HL-60 (cell line): ENCODE measurements at regions not wholly inside any gene's neighbourhood (a gene's known extent, or its start where the extent isn't known, plus 50 kb on each side); places are given as distances from the start of the nearest gene placed in this dataset.

Experiments used
- DNase-seq, 2 experiments: peaks; one replicate each; pipeline ENCODE4 v3.0.0-alpha.2; 2010 to 2020; ENCODE audit warnings: low read depth in 1 of 2, low spot score in 1 of 2
- H3K27ac ChIP-seq: fragments of 250-450 bp; sonication (Bioruptor Pico); replicated peaks from 2 replicates; pipeline ENCODE4 v1.5.1; 2020; ENCODE audit warnings: mild to moderate bottlenecking, moderate library complexity
- H3K27me3 ChIP-seq: fragments of 250-450 bp; sonication (Bioruptor Pico); 2 replicates; pipeline ENCODE4 v1.5.1; 2021; ENCODE audit warnings: mild to moderate bottlenecking, moderate library complexity; ENCODE audit not compliant: insufficient read depth, poor library complexity, severe bottlenecking
- H3K4me3 ChIP-seq: replicated peaks from 2 replicates; pipeline ENCODE4 v1.5.1; 2011; ENCODE audit warnings: mild to moderate bottlenecking, control low read depth, low read length; ENCODE audit not compliant: insufficient read depth
- GABPA ChIP-seq: IDR thresholded peaks from 2 replicates; pipeline ENCODE4 v1.6.1; 2012; ENCODE audit warnings: low read depth
- POLR2AphosphoS5 ChIP-seq: IDR thresholded peaks from 2 replicates; pipeline ENCODE4 v1.6.1; 2012; ENCODE audit warnings: low read depth
- SPI1 ChIP-seq: IDR thresholded peaks from 2 replicates; pipeline ENCODE4 v1.6.1; 2012; ENCODE audit warnings: low read depth, mild to moderate bottlenecking, borderline replicate concordance
- TF ChIP-seq, protein P1 (sequence below): IDR thresholded peaks from one replicate; pipeline ENCODE4 v1.5.1; 2011; ENCODE audit warnings: low read length, control low read depth, inconsistent platforms; ENCODE audit not compliant: insufficient read depth
- TF ChIP-seq, protein P2 (sequence below): IDR thresholded peaks from 2 replicates; pipeline ENCODE4 v1.6.1; 2012; ENCODE audit warnings: low read depth; ENCODE audit not compliant: insufficient replicate concordance

DNA sequence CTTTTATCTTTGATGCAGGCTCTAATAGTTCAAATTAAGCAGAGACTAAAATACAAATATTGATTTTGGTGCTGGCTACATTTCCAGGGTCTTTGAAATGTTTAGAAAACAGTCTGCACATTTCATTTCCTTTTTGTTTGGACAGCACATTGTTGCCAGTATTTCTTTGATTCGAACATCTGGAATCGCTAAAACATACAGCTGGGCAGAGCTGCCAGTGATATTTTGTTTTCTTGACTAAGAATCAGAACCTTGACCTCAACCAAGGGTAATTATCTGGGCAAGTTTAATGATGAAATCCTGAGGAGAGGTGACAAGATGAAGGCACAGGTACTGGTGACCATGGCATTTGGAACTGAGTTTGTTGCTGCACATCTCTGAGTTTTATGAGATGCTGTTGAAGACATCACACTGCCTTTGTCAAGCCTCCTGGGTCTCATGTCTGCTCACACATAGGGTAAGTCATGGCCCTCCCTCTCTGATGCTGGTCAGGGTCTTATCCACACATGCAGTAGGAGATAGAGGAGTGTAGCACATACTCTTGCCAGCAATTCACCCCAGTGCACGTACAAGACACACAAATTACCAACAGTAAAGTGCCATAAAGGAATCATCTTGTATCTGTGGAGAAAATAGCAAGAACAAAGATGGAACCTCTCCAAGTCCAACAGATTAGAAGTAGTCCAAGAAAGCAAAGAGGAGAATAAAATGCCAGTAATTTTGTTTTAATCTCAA is 391.9 kb downstream of the RND3 start:
- Histone ChIP-seq H3K27me3 (no peaks in the 10 kb centered on the region), H3K27ac (no peak overlapping the region), H3K4me3 (no peak overlapping the region)
- no peak for DNase-seq
- TF ChIP-seq GABPA (no peak), SPI1 (no peak), POLR2AphosphoS5 (no peak)
- TF ChIP-seq, protein P1, sequence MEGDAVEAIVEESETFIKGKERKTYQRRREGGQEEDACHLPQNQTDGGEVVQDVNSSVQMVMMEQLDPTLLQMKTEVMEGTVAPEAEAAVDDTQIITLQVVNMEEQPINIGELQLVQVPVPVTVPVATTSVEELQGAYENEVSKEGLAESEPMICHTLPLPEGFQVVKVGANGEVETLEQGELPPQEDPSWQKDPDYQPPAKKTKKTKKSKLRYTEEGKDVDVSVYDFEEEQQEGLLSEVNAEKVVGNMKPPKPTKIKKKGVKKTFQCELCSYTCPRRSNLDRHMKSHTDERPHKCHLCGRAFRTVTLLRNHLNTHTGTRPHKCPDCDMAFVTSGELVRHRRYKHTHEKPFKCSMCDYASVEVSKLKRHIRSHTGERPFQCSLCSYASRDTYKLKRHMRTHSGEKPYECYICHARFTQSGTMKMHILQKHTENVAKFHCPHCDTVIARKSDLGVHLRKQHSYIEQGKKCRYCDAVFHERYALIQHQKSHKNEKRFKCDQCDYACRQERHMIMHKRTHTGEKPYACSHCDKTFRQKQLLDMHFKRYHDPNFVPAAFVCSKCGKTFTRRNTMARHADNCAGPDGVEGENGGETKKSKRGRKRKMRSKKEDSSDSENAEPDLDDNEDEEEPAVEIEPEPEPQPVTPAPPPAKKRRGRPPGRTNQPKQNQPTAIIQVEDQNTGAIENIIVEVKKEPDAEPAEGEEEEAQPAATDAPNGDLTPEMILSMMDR, result no peak
- TF ChIP-seq, protein P2, sequence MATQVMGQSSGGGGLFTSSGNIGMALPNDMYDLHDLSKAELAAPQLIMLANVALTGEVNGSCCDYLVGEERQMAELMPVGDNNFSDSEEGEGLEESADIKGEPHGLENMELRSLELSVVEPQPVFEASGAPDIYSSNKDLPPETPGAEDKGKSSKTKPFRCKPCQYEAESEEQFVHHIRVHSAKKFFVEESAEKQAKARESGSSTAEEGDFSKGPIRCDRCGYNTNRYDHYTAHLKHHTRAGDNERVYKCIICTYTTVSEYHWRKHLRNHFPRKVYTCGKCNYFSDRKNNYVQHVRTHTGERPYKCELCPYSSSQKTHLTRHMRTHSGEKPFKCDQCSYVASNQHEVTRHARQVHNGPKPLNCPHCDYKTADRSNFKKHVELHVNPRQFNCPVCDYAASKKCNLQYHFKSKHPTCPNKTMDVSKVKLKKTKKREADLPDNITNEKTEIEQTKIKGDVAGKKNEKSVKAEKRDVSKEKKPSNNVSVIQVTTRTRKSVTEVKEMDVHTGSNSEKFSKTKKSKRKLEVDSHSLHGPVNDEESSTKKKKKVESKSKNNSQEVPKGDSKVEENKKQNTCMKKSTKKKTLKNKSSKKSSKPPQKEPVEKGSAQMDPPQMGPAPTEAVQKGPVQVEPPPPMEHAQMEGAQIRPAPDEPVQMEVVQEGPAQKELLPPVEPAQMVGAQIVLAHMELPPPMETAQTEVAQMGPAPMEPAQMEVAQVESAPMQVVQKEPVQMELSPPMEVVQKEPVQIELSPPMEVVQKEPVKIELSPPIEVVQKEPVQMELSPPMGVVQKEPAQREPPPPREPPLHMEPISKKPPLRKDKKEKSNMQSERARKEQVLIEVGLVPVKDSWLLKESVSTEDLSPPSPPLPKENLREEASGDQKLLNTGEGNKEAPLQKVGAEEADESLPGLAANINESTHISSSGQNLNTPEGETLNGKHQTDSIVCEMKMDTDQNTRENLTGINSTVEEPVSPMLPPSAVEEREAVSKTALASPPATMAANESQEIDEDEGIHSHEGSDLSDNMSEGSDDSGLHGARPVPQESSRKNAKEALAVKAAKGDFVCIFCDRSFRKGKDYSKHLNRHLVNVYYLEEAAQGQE, result no peak

DNA sequence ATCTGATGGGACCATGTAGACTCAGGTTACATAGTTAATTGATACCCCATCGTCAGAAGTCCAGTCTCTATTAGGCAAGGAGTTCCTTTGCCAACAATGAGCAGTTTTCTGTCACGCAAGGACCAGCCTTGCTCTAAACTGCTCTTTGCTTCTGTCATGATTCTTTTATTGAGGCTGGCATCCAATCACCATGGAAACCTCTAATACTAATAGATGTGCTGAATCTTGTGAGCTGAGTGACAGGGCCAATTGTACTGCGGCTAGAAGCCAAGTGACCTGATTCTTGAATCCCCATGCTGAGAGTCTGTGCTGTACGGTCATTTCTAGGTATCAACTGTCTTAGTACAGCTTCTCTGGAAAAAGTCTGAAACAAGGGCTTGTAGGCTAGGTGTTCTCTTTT is 395.6 kb downstream of the RND3 start:
- DNase-seq, result no peak
- Histone ChIP-seq H3K4me3 (no peak overlapping the region), H3K27ac (no peak overlapping the region), H3K27me3 (no peaks in the 10 kb centered on the region)
- TF ChIP-seq, protein P1, result no peak
- TF ChIP-seq GABPA, result no peak
- no peak for TF ChIP-seq POLR2AphosphoS5
- no peak for TF ChIP-seq SPI1
- TF ChIP-seq, protein P2, result no peak

DNA sequence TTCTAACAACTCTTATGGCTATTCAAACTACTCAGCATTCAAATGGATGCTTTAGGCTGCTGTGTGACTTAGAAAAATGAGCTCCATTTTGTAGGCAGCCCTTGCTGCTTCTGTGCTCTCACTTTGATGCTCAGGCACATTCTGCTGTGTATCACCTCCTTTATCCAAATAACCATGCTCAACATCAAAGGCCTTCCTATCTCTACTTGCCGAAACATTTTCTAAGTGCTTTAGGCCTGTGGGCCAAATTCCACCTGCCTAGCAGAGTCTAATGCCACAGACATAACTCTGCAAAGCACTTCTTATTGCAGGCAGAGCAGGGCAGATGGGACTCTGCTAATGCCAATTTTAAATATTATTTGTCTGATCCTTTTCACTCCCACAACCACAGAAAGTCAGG is 397.4 kb downstream of the RND3 start:
- no peak for DNase-seq
- Histone ChIP-seq H3K27ac (no peak overlapping the region), H3K27me3 (no peaks in the 10 kb centered on the region), H3K4me3 (no peak overlapping the region)
- TF ChIP-seq, protein P2, result no peak
- TF ChIP-seq POLR2AphosphoS5, result no peak
- TF ChIP-seq SPI1, result no peak
- TF ChIP-seq GABPA, result no peak
- TF ChIP-seq, protein P1, result no peak
